ENCODE measurements at regions not wholly inside any gene's neighbourhood (a gene's known extent, or its start where the extent isn't known, plus 50 kb on each side); places are given as distances from the start of the nearest gene placed in this dataset.

- DNase-seq (ENCODE audit: low read depth in 3 of 3, low spot score in 1 of 3) = no peak
These were observed 244.4 kb upstream of the RBMY1B start for GRCh38 chrY:21266751-21267150.

- DNase-seq (ENCODE audit: low read depth in 3 of 3, low spot score in 1 of 3) = no peak
These were observed 244.0 kb upstream of the RBMY1B start for GRCh38 chrY:21267164-21267563.

- no peak for DNase-seq (ENCODE audit: low read depth in 3 of 3, low spot score in 1 of 3)
These were observed 223.4 kb upstream of the RBMY1B start for GRCh38 chrY:21287769-21288168.

GRCh38 chrY:21288908-21289307 lies 222.2 kb upstream of the RBMY1B start:
- no peak for DNase-seq (ENCODE audit: low read depth in 3 of 3, low spot score in 1 of 3)

GRCh38 chrY:21295206-21295605 lies 215.9 kb upstream of the RBMY1B start:
- no peak for DNase-seq (ENCODE audit: low read depth in 3 of 3, low spot score in 1 of 3)

GRCh38 chrY:21302278-21302677 lies 208.9 kb upstream of the RBMY1B start:
- no peak for DNase-seq (ENCODE audit: low read depth in 3 of 3, low spot score in 1 of 3)

GRCh38 chrY:21315366-21315765 lies 195.8 kb upstream of the RBMY1B start:
- DNase-seq (ENCODE audit: low read depth in 3 of 3, low spot score in 1 of 3) = no peak

All from stimulated activated CD4-positive, alpha-beta T cell treated with anti-CD3 and anti-CD28 coated beads, TNF-alpha, amount 100 ng/mL, for 1 hour (primary cell).